ENCODE measurements at regions not wholly inside any gene's neighbourhood (a gene's known extent, or its start where the extent isn't known, plus 50 kb on each side); places are given as distances from the start of the nearest gene placed in this dataset.

DNA sequence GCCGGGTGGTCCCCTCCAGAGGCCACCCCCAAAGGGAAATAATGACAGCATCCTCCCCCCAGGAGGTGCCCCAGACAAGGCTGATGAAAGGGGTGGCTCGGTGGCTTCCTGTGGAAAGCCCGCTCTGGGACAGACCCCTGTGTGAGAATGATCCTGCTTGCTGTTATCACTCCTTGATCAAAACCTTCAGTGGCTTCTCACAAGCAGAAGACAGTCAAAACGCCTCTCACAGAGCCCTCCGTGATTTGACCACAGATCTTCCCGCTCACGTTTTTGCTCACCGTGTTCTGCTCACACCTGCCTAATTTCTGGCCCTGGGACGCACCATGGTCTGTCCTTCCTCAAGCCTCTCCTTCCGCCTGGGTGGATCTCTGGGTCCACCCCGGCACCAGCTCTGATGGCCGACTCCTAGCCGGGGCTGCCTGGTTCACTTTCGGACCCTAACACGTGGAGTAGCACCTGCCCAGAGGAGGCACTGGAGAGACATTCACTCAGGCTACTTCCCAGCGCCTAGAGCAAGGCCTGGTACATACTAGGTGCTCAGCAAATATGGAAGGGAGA, 210.4 kb downstream of the ANKRD60 start:
- TF ChIP-seq, protein P1, sequence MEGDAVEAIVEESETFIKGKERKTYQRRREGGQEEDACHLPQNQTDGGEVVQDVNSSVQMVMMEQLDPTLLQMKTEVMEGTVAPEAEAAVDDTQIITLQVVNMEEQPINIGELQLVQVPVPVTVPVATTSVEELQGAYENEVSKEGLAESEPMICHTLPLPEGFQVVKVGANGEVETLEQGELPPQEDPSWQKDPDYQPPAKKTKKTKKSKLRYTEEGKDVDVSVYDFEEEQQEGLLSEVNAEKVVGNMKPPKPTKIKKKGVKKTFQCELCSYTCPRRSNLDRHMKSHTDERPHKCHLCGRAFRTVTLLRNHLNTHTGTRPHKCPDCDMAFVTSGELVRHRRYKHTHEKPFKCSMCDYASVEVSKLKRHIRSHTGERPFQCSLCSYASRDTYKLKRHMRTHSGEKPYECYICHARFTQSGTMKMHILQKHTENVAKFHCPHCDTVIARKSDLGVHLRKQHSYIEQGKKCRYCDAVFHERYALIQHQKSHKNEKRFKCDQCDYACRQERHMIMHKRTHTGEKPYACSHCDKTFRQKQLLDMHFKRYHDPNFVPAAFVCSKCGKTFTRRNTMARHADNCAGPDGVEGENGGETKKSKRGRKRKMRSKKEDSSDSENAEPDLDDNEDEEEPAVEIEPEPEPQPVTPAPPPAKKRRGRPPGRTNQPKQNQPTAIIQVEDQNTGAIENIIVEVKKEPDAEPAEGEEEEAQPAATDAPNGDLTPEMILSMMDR (IDR thresholded peaks at IDR 0.05), result no peak
- TF ChIP-seq SMC3 (IDR thresholded peaks at IDR 0.05) (no peak), MYC (IDR thresholded peaks at IDR 0.05; ENCODE audit: borderline replicate concordance, low read length) (no peak), POLR2A (IDR thresholded peaks at IDR 0.05; ENCODE audit: low read length) (no peak), SREBF2 (IDR thresholded peaks at IDR 0.05) (no peak), TP53 (CRISPR knock-in tag; IDR thresholded peaks at IDR 0.05) (no peak), KDM1A (IDR thresholded peaks at IDR 0.05; ENCODE audit: low read depth) (no peak), HDAC2 (IDR thresholded peaks at IDR 0.05) (no peak), JUNB (IDR thresholded peaks at IDR 0.05) (no peak)
- TF ChIP-seq, protein P2, sequence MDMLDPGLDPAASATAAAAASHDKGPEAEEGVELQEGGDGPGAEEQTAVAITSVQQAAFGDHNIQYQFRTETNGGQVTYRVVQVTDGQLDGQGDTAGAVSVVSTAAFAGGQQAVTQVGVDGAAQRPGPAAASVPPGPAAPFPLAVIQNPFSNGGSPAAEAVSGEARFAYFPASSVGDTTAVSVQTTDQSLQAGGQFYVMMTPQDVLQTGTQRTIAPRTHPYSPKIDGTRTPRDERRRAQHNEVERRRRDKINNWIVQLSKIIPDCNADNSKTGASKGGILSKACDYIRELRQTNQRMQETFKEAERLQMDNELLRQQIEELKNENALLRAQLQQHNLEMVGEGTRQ (IDR thresholded peaks at IDR 0.05), result no peak
- TF ChIP-seq, protein P3, sequence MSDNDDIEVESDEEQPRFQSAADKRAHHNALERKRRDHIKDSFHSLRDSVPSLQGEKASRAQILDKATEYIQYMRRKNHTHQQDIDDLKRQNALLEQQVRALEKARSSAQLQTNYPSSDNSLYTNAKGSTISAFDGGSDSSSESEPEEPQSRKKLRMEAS (IDR thresholded peaks at IDR 0.05), result no peak

Measured in A549 (cell line).